ENCODE measurements at regions not wholly inside any gene's neighbourhood (a gene's known extent, or its start where the extent isn't known, plus 50 kb on each side); places are given as distances from the start of the nearest gene placed in this dataset.

DNA sequence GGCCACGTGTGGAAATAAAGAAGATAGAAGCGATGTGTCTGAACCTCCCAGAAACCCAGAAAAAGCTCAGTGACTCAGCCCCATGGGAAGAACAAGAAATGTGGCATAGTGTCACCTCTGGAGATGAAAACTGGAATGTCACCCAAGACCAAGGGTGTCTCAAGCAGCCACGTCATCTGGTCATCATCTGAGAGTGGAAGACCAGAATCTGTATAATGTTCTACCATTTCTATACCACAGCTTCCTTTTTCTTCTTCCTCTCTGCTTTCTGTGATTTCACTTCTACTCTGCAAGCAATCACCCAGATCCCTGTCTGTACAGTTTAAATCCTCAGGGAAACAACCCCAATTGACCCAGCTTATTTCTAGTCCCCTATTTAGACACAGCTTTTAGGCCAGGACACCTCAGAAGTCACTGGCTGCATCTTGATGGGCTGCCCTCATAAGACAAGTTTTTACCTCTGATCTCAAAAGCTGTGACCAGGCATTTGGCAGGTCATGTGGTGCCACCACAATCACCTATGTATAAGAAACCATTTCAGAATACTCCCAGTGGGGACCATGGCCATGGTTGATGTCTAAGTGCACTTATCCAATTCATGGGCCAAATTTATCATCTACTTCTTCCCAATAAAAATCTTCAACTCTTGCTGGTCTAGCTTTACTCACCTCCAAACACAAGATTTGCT lies 278.5 kb upstream of the UMPS start:
- TF ChIP-seq, protein P1, sequence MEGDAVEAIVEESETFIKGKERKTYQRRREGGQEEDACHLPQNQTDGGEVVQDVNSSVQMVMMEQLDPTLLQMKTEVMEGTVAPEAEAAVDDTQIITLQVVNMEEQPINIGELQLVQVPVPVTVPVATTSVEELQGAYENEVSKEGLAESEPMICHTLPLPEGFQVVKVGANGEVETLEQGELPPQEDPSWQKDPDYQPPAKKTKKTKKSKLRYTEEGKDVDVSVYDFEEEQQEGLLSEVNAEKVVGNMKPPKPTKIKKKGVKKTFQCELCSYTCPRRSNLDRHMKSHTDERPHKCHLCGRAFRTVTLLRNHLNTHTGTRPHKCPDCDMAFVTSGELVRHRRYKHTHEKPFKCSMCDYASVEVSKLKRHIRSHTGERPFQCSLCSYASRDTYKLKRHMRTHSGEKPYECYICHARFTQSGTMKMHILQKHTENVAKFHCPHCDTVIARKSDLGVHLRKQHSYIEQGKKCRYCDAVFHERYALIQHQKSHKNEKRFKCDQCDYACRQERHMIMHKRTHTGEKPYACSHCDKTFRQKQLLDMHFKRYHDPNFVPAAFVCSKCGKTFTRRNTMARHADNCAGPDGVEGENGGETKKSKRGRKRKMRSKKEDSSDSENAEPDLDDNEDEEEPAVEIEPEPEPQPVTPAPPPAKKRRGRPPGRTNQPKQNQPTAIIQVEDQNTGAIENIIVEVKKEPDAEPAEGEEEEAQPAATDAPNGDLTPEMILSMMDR (IDR thresholded peaks at IDR 0.05; ENCODE audit: low read depth, low read length, poor library complexity, severe bottlenecking), result no peak
- TF ChIP-seq EZH2phosphoT487 (IDR thresholded peaks at IDR 0.05; ENCODE audit: borderline replicate concordance, low read length), result no peak

Measured in DOHH2 (cell line).